ENCODE measurements at regions not wholly inside any gene's neighbourhood (a gene's known extent, or its start where the extent isn't known, plus 50 kb on each side); places are given as distances from the start of the nearest gene placed in this dataset.

- intact Hi-C loops (cut with DNase I): no loop called here
- H3K27me3 ChIP-seq: no peaks in the 10 kb centered on the region
Measured at GRCh38 chr6:170049641-170050561, 241.0 kb downstream of the DLL1 start.

DNA sequence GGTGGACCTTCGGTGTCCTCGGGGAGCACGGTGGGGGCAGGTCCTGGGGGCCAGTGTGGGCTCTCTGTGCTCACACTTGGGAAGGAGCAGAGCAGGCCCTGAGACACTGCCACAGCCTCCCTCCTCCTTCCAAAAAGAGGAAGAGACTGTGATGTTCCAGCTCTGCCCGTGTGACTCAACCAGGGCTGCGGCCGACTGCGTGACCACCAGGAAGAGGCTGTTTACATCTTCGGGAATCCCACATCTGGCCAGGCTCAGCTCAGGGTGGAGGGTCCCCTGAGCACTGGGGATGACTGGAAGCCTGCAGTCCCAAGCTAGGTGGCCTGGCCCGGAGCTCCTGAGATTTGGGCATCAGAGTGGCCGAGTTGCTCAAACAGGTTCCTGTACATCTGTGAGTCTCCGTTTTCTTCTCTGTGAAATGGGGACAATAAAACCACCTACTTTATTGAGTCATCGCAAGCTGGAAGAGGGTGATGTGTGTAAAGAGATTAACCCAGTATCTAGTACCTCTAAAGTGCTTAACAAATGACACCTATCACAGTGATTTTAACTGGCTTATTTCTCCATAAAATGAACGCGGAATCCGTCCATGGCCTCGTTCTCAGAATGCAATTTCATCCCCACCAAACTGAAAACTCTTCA, 242.1 kb downstream of the DLL1 start:
- peak; percentile 86 for DNase-seq
- Histone ChIP-seq H3K27me3 (no peaks in the 10 kb centered on the region), H3K27ac (no peak overlapping the region), H3K4me3 (no peak overlapping the region), H3K4me1 (peaks cover 14% of the 10 kb centered on the region), H3K36me3 (no peaks in the 10 kb centered on the region), H3K9me3 (no peaks in the 10 kb centered on the region)
- ATAC-seq: peak; percentile 85
- intact Hi-C loops (cut with DNase I): no loop called here
- no peak for TF ChIP-seq CTCF (IDR thresholded peaks at IDR 0.05)

More at GRCh38 chr6:170049641-170050561, 241.0 kb downstream of the DLL1 start:
- peak overlapping the region; percentile 17 for H3K27ac ChIP-seq
- peaks cover 14% of the 10 kb centered on the region for H3K4me1 ChIP-seq
- no peaks in the 10 kb centered on the region for H3K9me3 ChIP-seq
- TF ChIP-seq CTCF (IDR thresholded peaks at IDR 0.05): no peak
- H3K4me3 ChIP-seq: no peak overlapping the region
- ATAC-seq (peak; percentile 64), DNase-seq (peak; percentile 77)
- H3K36me3 ChIP-seq: no peaks in the 10 kb centered on the region

DNA sequence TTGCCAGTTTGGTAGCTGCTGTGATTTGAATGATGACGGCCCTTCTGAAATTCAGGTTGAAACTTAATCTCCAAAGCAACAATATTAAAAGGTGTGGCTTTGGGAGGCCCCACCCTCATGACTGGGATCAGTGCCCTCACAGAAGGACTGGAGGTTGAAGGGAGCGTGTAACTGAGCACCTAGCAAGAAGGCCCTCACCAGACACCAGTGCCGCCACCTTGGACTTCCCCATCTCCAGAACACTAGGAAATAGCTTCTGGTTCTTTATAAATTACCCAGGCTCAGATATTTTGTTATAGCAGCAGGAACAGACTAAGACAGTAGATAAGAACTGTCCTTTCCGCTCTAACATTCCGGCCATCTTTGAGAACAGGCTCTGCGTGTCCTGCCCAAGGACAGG, 243.1 kb downstream of the DLL1 start:
- intact Hi-C loops (cut with DNase I): no loop called here
- H3K27me3 ChIP-seq: no peaks in the 10 kb centered on the region
- ATAC-seq: no peak
- H3K9me3 ChIP-seq: no peaks in the 10 kb centered on the region
- no peak overlapping the region for H3K4me3 ChIP-seq
- H3K4me1 ChIP-seq: peaks cover 14% of the 10 kb centered on the region
- H3K36me3 ChIP-seq: no peaks in the 10 kb centered on the region
- H3K27ac ChIP-seq: no peak overlapping the region
- no peak for TF ChIP-seq CTCF (IDR thresholded peaks at IDR 0.05)
- peak; percentile 32 for DNase-seq

- H3K27ac ChIP-seq: no peak overlapping the region
- ATAC-seq: no peak
- no peaks in the 10 kb centered on the region for H3K36me3 ChIP-seq
- intact Hi-C loops (cut with DNase I): no loop called here
- peaks cover 14% of the 10 kb centered on the region for H3K4me1 ChIP-seq
- no peak overlapping the region for H3K4me3 ChIP-seq
- no peaks in the 10 kb centered on the region for H3K9me3 ChIP-seq
- no peak for TF ChIP-seq CTCF (IDR thresholded peaks at IDR 0.05)
- H3K27me3 ChIP-seq: no peaks in the 10 kb centered on the region
- peak; percentile 57 for DNase-seq
Measured at GRCh38 chr6:170046791-170047626, 243.9 kb downstream of the DLL1 start.

DNA sequence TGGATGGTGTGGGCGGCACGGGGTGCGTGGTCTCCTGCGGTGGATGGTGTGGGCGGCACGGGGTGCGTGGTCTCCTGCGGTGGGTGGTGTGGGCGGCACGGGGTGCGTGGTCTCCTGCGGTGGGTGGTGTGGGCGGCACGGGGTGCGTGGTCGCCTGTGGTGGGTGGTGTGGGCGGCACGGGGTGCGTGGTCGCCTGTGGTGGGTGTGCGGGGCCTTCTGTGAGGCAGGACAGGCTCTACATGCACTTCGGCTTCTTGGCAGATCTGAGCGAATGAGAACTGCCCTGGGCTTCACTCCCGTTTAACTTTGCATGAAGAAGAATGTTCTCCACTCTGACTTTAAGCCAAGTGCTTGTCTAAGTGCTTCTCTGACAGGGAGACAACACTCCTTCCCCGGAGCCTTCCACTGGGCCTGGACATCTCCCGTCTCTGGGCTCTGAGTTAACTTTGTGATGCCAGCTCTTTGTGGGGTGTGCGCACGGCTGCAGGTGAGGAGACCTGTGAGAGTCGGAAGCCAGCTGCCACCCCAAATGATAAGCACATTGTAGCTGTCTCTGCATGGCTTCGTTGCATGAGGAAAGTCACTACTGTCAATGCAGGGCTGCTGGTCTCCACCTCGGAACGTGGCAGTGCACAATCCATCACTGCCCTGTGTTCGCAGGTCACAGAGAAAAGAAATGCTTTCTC, 244.8 kb downstream of the DLL1 start:
- ATAC-seq: no peak
- Histone ChIP-seq H3K27me3 (no peaks in the 10 kb centered on the region), H3K27ac (no peak overlapping the region), H3K36me3 (no peaks in the 10 kb centered on the region), H3K4me3 (no peak overlapping the region), H3K9me3 (no peaks in the 10 kb centered on the region), H3K4me1 (peaks cover 14% of the 10 kb centered on the region)
- intact Hi-C loops (cut with DNase I): no loop called here
- DNase-seq: peak; percentile 52
- no peak for TF ChIP-seq CTCF (IDR thresholded peaks at IDR 0.05)

Data from upper lobe of right lung (tissue), 1 donor.